ENCODE measurements at regions not wholly inside any gene's neighbourhood (a gene's known extent, or its start where the extent isn't known, plus 50 kb on each side); places are given as distances from the start of the nearest gene placed in this dataset.

DNA sequence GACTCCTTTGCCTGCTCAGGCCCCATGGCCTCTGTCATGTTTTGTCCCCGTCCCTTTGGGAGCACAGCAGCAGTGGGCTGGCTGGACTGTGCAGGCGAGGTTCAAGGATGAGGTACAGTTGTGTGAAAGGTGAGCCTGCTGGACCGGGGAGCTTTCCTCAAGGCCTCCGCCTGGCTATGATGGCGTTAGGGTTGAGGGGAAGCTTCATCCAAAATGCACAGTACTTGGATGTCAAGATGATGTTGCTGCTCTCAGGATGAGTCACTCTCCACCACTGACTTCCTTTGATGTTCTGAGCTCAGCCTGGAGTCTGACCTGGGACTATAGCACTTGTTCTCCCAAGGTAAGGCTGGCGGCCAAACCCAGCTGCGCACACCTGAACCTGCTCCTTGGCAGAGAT, 152.7 kb upstream of the SHH start (continued):
- TF ChIP-seq, protein P1, sequence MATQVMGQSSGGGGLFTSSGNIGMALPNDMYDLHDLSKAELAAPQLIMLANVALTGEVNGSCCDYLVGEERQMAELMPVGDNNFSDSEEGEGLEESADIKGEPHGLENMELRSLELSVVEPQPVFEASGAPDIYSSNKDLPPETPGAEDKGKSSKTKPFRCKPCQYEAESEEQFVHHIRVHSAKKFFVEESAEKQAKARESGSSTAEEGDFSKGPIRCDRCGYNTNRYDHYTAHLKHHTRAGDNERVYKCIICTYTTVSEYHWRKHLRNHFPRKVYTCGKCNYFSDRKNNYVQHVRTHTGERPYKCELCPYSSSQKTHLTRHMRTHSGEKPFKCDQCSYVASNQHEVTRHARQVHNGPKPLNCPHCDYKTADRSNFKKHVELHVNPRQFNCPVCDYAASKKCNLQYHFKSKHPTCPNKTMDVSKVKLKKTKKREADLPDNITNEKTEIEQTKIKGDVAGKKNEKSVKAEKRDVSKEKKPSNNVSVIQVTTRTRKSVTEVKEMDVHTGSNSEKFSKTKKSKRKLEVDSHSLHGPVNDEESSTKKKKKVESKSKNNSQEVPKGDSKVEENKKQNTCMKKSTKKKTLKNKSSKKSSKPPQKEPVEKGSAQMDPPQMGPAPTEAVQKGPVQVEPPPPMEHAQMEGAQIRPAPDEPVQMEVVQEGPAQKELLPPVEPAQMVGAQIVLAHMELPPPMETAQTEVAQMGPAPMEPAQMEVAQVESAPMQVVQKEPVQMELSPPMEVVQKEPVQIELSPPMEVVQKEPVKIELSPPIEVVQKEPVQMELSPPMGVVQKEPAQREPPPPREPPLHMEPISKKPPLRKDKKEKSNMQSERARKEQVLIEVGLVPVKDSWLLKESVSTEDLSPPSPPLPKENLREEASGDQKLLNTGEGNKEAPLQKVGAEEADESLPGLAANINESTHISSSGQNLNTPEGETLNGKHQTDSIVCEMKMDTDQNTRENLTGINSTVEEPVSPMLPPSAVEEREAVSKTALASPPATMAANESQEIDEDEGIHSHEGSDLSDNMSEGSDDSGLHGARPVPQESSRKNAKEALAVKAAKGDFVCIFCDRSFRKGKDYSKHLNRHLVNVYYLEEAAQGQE (IDR thresholded peaks at IDR 0.05; ENCODE audit: unreplicated experiment) = no peak
- TF ChIP-seq, protein P2, sequence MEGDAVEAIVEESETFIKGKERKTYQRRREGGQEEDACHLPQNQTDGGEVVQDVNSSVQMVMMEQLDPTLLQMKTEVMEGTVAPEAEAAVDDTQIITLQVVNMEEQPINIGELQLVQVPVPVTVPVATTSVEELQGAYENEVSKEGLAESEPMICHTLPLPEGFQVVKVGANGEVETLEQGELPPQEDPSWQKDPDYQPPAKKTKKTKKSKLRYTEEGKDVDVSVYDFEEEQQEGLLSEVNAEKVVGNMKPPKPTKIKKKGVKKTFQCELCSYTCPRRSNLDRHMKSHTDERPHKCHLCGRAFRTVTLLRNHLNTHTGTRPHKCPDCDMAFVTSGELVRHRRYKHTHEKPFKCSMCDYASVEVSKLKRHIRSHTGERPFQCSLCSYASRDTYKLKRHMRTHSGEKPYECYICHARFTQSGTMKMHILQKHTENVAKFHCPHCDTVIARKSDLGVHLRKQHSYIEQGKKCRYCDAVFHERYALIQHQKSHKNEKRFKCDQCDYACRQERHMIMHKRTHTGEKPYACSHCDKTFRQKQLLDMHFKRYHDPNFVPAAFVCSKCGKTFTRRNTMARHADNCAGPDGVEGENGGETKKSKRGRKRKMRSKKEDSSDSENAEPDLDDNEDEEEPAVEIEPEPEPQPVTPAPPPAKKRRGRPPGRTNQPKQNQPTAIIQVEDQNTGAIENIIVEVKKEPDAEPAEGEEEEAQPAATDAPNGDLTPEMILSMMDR (conservative IDR thresholded peaks at IDR 0.05; ENCODE audit: low read depth in 2 of 2) = no peak
- TF ChIP-seq ZNF114 (CRISPR knock-in tag; IDR thresholded peaks at IDR 0.05) (no peak), ZNF331 (CRISPR knock-in tag; IDR thresholded peaks at IDR 0.05; ENCODE audit: low read depth) (no peak), EZH2 (IDR thresholded peaks at IDR 0.05; ENCODE audit: low read depth, unreplicated experiment) (no peak)
- TF ChIP-seq, protein P3, sequence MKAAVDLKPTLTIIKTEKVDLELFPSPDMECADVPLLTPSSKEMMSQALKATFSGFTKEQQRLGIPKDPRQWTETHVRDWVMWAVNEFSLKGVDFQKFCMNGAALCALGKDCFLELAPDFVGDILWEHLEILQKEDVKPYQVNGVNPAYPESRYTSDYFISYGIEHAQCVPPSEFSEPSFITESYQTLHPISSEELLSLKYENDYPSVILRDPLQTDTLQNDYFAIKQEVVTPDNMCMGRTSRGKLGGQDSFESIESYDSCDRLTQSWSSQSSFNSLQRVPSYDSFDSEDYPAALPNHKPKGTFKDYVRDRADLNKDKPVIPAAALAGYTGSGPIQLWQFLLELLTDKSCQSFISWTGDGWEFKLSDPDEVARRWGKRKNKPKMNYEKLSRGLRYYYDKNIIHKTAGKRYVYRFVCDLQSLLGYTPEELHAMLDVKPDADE (IDR thresholded peaks at IDR 0.05) = no peak

DNA sequence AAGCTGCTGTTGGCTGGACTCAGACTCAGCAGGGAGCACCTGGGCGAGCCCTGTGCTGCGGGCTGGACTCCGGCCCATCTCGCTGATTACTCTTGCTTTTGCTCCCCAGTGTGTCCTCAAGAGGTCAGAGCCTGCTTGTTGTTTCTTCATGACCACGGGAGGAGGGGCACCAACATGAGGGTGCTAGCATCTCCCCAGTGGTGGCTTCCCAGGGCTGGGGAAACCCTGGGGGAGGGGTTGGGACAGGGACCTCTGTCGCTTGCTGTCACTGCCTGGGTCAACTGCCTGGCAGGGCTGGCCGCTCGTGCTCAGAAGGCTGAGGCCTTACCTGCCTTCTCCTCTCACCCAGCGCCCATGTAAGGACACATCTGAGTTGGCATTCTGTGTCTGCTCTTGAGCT, 152.3 kb upstream of the SHH start:
- no peaks in the 10 kb centered on the region for H3K79me2 ChIP-seq (replicated peaks; ENCODE audit: insufficient read depth)
- H3K4me3 Mint-ChIP-seq = no peak overlapping the region
- ATAC-seq (no peak), DNase-seq (ENCODE audit: low spot score) (no peak)
- H3K36me3 Mint-ChIP-seq (ENCODE audit: low read depth) = no peaks in the 10 kb centered on the region
- H3K4me1 Mint-ChIP-seq = no peaks in the 10 kb centered on the region
- H2AFZ ChIP-seq = no peak overlapping the region
- H3F3A ChIP-seq (replicated peaks; ENCODE audit: low read depth) = no peaks in the 10 kb centered on the region
- H3K27me3 Mint-ChIP-seq (ENCODE audit: insufficient read depth, low read depth, poor library complexity) = peaks cover 5% of the 10 kb centered on the region
- H4K20me1 ChIP-seq (replicated peaks; ENCODE audit: insufficient read depth) = no peaks in the 10 kb centered on the region
- H3K4me1 ChIP-seq (ENCODE audit: insufficient read depth) = no peaks in the 10 kb centered on the region
- H3K27ac ChIP-seq (ENCODE audit: low read depth) = no peak overlapping the region
- no peaks in the 10 kb centered on the region for H3K9me3 Mint-ChIP-seq
- H3K4me3 ChIP-seq = no peak overlapping the region
- no peak overlapping the region for H3K4me2 ChIP-seq
- no peaks in the 10 kb centered on the region for H3K27me3 ChIP-seq (ENCODE audit: insufficient read depth)
- no peaks in the 10 kb centered on the region for H3K9me2 ChIP-seq (ENCODE audit: insufficient read depth)
- no peak overlapping the region for H3K27ac Mint-ChIP-seq
- H3K36me3 ChIP-seq (ENCODE audit: insufficient read depth) = no peaks in the 10 kb centered on the region
- TF ChIP-seq ZNF114 (CRISPR knock-in tag; IDR thresholded peaks at IDR 0.05) (no peak), STAT1 (IDR thresholded peaks at IDR 0.05; ENCODE audit: unreplicated experiment) (no peak), NANOG (IDR thresholded peaks at IDR 0.05; ENCODE audit: borderline replicate concordance) (no peak), ZNF331 (CRISPR knock-in tag; IDR thresholded peaks at IDR 0.05; ENCODE audit: low read depth) (no peak), EZH2 (IDR thresholded peaks at IDR 0.05; ENCODE audit: low read depth, unreplicated experiment) (no peak), JUNB (IDR thresholded peaks at IDR 0.05; ENCODE audit: unreplicated experiment) (no peak), CREB1 (CRISPR knock-in tag; IDR thresholded peaks at IDR 0.05; ENCODE audit: low read depth) (no peak)
- TF ChIP-seq, protein P4, sequence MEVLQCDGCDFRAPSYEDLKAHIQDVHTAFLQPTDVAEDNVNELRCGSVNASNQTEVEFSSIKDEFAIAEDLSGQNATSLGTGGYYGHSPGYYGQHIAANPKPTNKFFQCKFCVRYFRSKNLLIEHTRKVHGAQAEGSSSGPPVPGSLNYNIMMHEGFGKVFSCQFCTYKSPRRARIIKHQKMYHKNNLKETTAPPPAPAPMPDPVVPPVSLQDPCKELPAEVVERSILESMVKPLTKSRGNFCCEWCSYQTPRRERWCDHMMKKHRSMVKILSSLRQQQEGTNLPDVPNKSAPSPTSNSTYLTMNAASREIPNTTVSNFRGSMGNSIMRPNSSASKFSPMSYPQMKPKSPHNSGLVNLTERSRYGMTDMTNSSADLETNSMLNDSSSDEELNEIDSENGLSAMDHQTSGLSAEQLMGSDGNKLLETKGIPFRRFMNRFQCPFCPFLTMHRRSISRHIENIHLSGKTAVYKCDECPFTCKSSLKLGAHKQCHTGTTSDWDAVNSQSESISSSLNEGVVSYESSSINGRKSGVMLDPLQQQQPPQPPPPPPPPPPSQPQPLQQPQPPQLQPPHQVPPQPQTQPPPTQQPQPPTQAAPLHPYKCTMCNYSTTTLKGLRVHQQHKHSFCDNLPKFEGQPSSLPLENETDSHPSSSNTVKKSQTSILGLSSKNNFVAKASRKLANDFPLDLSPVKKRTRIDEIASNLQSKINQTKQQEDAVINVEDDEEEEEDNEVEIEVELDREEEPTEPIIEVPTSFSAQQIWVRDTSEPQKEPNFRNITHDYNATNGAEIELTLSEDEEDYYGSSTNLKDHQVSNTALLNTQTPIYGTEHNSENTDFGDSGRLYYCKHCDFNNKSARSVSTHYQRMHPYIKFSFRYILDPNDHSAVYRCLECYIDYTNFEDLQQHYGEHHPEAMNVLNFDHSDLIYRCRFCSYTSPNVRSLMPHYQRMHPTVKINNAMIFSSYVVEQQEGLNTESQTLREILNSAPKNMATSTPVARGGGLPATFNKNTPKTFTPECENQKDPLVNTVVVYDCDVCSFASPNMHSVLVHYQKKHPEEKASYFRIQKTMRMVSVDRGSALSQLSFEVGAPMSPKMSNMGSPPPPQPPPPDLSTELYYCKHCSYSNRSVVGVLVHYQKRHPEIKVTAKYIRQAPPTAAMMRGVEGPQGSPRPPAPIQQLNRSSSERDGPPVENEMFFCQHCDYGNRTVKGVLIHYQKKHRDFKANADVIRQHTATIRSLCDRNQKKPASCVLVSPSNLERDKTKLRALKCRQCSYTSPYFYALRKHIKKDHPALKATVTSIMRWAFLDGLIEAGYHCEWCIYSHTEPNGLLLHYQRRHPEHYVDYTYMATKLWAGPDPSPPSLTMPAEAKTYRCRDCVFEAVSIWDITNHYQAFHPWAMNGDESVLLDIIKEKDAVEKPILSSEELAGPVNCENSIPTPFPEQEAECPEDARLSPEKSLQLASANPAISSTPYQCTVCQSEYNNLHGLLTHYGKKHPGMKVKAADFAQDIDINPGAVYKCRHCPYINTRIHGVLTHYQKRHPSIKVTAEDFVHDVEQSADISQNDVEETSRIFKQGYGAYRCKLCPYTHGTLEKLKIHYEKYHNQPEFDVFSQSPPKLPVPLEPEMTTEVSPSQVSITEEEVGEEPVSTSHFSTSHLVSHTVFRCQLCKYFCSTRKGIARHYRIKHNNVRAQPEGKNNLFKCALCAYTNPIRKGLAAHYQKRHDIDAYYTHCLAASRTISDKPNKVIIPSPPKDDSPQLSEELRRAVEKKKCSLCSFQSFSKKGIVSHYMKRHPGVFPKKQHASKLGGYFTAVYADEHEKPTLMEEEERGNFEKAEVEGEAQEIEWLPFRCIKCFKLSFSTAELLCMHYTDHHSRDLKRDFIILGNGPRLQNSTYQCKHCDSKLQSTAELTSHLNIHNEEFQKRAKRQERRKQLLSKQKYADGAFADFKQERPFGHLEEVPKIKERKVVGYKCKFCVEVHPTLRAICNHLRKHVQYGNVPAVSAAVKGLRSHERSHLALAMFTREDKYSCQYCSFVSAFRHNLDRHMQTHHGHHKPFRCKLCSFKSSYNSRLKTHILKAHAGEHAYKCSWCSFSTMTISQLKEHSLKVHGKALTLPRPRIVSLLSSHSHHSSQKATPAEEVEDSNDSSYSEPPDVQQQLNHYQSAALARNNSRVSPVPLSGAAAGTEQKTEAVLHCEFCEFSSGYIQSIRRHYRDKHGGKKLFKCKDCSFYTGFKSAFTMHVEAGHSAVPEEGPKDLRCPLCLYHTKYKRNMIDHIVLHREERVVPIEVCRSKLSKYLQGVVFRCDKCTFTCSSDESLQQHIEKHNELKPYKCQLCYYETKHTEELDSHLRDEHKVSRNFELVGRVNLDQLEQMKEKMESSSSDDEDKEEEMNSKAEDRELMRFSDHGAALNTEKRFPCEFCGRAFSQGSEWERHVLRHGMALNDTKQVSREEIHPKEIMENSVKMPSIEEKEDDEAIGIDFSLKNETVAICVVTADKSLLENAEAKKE (CRISPR knock-in tag; IDR thresholded peaks at IDR 0.05) = no peak
- TF ChIP-seq, protein P3 (IDR thresholded peaks at IDR 0.05) = no peak

Data from GM23338 (cell line).